Endothelial cell of umbilical vein (primary cell): ENCODE measurements at regions not wholly inside any gene's neighbourhood (a gene's known extent, or its start where the extent isn't known, plus 50 kb on each side); places are given as distances from the start of the nearest gene placed in this dataset.

Source experiments
- BruUV-seq: library from RNA; stranded (reverse); fragments of 400-500 nt; replicated peaks from 2 replicates; lab custom pipeline; 2021; lab: Mats Ljungman, UMichigan
- CTCF ChIA-PET: fragments of 300-600, 350-600 bp; sonication (Branson Sonifier 250); formaldehyde crosslinking; loops from one replicate; lab custom pipeline; 2021; ENCODE audit warnings: antibody characterized with exemption, inconsistent platforms; lab: Charles Lee
- POLR2A ChIA-PET: fragments of 300-600, 350-600 bp; sonication (Branson Sonifier 250); formaldehyde crosslinking; loops from one replicate; lab custom pipeline; 2021; ENCODE audit warnings: antibody characterized with exemption, inconsistent platforms; lab: Charles Lee
- DNase-seq: peaks from one replicate; pipeline ENCODE4 v3.0.0-alpha.2; 2011; ENCODE audit warnings: low read depth, low spot score
- FAIRE-seq: peaks from 2 replicates; lab custom pipeline; 2011; peaks lifted over from hg19 to GRCh38; lab: Jason Lieb, UNC
- H2AFZ ChIP-seq: 2 replicates; pipeline ENCODE4 v1.6.0; 2012; ENCODE audit warnings: low read depth, low read length, control low read depth, inconsistent platforms
- H3K27ac ChIP-seq: 2 replicates; pipeline ENCODE4 v1.5.1; 2011; ENCODE audit warnings: low read depth, mild to moderate bottlenecking, control low read depth, low read length, moderate library complexity; ENCODE audit not compliant: insufficient read depth
- H3K27me3 ChIP-seq, 2 experiments: 2 replicates each; pipeline versions ENCODE4 v1.6.0 to v1.6.1; 2011; ENCODE audit warnings: low read length in 2 of 2, mixed read lengths in 1 of 2; ENCODE audit not compliant: control insufficient read depth in 2 of 2, insufficient read depth in 2 of 2
- H3K36me3 ChIP-seq, 2 experiments: 2 replicates in 1 of 2; 3 replicates in 1 of 2; pipeline ENCODE4 v1.5.1; 2011; ENCODE audit warnings: low read length in 2 of 2, mild to moderate bottlenecking in 1 of 2, moderate library complexity in 1 of 2; ENCODE audit not compliant: control insufficient read depth in 2 of 2, insufficient read depth in 2 of 2; ENCODE audit errors: extremely low read depth in 1 of 2
- H3K4me1 ChIP-seq: 3 replicates; pipeline ENCODE4 v1.5.1; 2011; ENCODE audit warnings: mild to moderate bottlenecking, low read length; ENCODE audit not compliant: control insufficient read depth, insufficient read depth; ENCODE audit errors: extremely low read depth
- H3K4me2 ChIP-seq: 2 replicates; pipeline ENCODE4 v1.6.1; 2011; ENCODE audit warnings: low read length, control low read depth, mixed read lengths; ENCODE audit not compliant: insufficient read depth
- H3K4me3 ChIP-seq, 3 experiments: fragments of 200-600 bp in 1 of 3; sonication (generic), shearing (Covaris generic) in 1 of 3; replicated peaks in 1 of 3; 2 replicates each; pipeline ENCODE4 v1.5.1; 2011 to 2016; ENCODE audit warnings: control low read depth in 3 of 3, low read length in 3 of 3, mild to moderate bottlenecking in 2 of 3, inconsistent platforms in 1 of 3, low read depth in 1 of 3, moderate library complexity in 1 of 3; ENCODE audit not compliant: insufficient read depth in 1 of 3
- H3K79me2 ChIP-seq: 2 replicates; pipeline ENCODE4 v1.6.0; 2012; ENCODE audit warnings: low read length, inconsistent platforms; ENCODE audit not compliant: control insufficient read depth, insufficient read depth
- H3K9ac ChIP-seq: replicated peaks from 2 replicates; pipeline ENCODE3; 2011; ENCODE audit warnings: low read length, control low read depth; ENCODE audit not compliant: insufficient read depth; ENCODE audit errors: extremely low read depth
- H3K9me1 ChIP-seq: replicated peaks from 3 replicates; pipeline ENCODE4 v1.6.0; 2011; ENCODE audit warnings: mild to moderate bottlenecking, low read length; ENCODE audit not compliant: control insufficient read depth, insufficient read depth; ENCODE audit errors: extremely low read depth
- H3K9me3 ChIP-seq: replicated peaks from 2 replicates; pipeline ENCODE4 v1.5.1; 2012; ENCODE audit warnings: low read length, inconsistent platforms; ENCODE audit not compliant: control insufficient read depth, insufficient read depth
- H4K20me1 ChIP-seq: replicated peaks from 2 replicates; pipeline ENCODE3; 2011; ENCODE audit warnings: mild to moderate bottlenecking, low read length; ENCODE audit not compliant: control insufficient read depth, insufficient read depth; ENCODE audit errors: extremely low read depth
- CTCF ChIP-seq, 2 donors: IDR thresholded peaks; 1 replicate in 1 of 2; 2 replicates in 1 of 2; pipeline ENCODE4 v1.5.1; 2011; ENCODE audit warnings: low read length in 2 of 2, mild to moderate bottlenecking in 2 of 2, moderate library complexity in 2 of 2, control low read depth in 1 of 2, inconsistent platforms in 1 of 2, low read depth in 1 of 2; ENCODE audit not compliant: insufficient read depth in 1 of 2; ENCODE audit errors: extremely low read depth in 1 of 2
- EZH2 ChIP-seq: IDR thresholded peaks from 2 replicates; pipeline ENCODE4 v1.6.1; 2012; ENCODE audit warnings: borderline replicate concordance, low read depth, mild to moderate bottlenecking, moderate library complexity, low read length, inconsistent platforms; ENCODE audit not compliant: severe bottlenecking
- FOS ChIP-seq: IDR thresholded peaks from 2 replicates; pipeline ENCODE4 v1.6.1; 2011; ENCODE audit warnings: mild to moderate bottlenecking, low read length, moderate library complexity, borderline replicate concordance; ENCODE audit not compliant: insufficient read depth
- GATA2 ChIP-seq: IDR thresholded peaks from 2 replicates; pipeline ENCODE4 v1.7.0; 2011; ENCODE audit warnings: low read depth, mild to moderate bottlenecking, moderate library complexity, mixed read lengths, low read length; ENCODE audit not compliant: insufficient read length, insufficient read depth
- JUN ChIP-seq: IDR thresholded peaks from 2 replicates; pipeline ENCODE4 v1.6.1; 2011; ENCODE audit warnings: borderline replicate concordance, low read depth; ENCODE audit not compliant: insufficient read length, insufficient read depth
- MAX ChIP-seq: IDR thresholded peaks from 2 replicates; pipeline ENCODE4 v1.6.1; 2011; ENCODE audit not compliant: insufficient read depth, insufficient read length
- MYC ChIP-seq: IDR thresholded peaks from one replicate; pipeline ENCODE4 v1.6.1; 2011; ENCODE audit warnings: mild to moderate bottlenecking, low read depth, low read length
- POLR2A ChIP-seq: IDR thresholded peaks from 2 replicates; pipeline ENCODE4 v1.6.1; 2012; ENCODE audit warnings: low read depth, mild to moderate bottlenecking, control low read depth, low read length
- POLR2AphosphoS5 ChIP-seq: IDR thresholded peaks from 2 replicates; pipeline ENCODE4 v1.6.1; 2012; ENCODE audit warnings: low read depth, mild to moderate bottlenecking, control low read depth, low read length, moderate library complexity; ENCODE audit not compliant: insufficient read depth
- dilution Hi-C: fragments of 300-500 bp; cut with MboI; formaldehyde crosslinking; loops from one replicate; pipeline ENCODE4 v1.15.0; 2019; ENCODE audit warnings: low sequenced_read_pairs; ENCODE audit not compliant: extremely low pct_ligation_motif_present
- intact Hi-C: fragments of 100-400 bp; cut with micrococcal nuclease; formaldehyde crosslinking; loops from one replicate; pipeline ENCODE4 v1.10.0; 2022

- Histone ChIP-seq H3K9me3 (no peaks in the 10 kb centered on the region), H3K4me3 (no peak overlapping the region), H3K9me1 (no peaks in the 10 kb centered on the region), H3K27ac (no peak overlapping the region), H2AFZ (no peak overlapping the region), H3K9ac (no peak overlapping the region), H3K36me3 (no peaks in the 10 kb centered on the region), H4K20me1 (no peaks in the 10 kb centered on the region), H3K4me2 (no peak overlapping the region), H3K27me3 (peaks cover 0 to 2% of the 10 kb centered on the region in 2 experiments), H3K4me1 (no peaks in the 10 kb centered on the region), H3K79me2 (no peaks in the 10 kb centered on the region)
- intact Hi-C loops: no loop called here
- FAIRE-seq: no peak
- CTCF ChIA-PET: no interaction called here
- dilution Hi-C loops: no loop called here
- no peak for DNase-seq
- BruUV-seq: no TSS peak
- POLR2A ChIA-PET: no interaction called here
- TF ChIP-seq MAX (no peak), POLR2A (no peak), EZH2 (no peak), GATA2 (no peak), POLR2AphosphoS5 (no peak), MYC (no peak), CTCF (IDR thresholded peaks at IDR 0.05; ENCODE audit: extremely low read depth in 1 of 2, insufficient read depth in 1 of 2, low read depth in 1 of 2, low read length in 2 of 2) (no peak), FOS (no peak), JUN (no peak)
Measured at GRCh38 chr5:145166110-145166509, 669.0 kb downstream of the PRELID2 start.
